K562 (cell line): ENCODE measurements at regions not wholly inside any gene's neighbourhood (a gene's known extent, or its start where the extent isn't known, plus 50 kb on each side); places are given as distances from the start of the nearest gene placed in this dataset.
"Not testable (repeated sequence)": the region's sequence is repeated elsewhere in the genome, so short reads cannot be mapped to it uniquely, and the experiment has no call there.

Experiments used
- CBFB ChIP-seq: sonication (generic); formaldehyde crosslinking; IDR thresholded peaks from 2 replicates; pipeline ENCODE4 v1.4.0; 2020; ENCODE audit warnings: mild to moderate bottlenecking, missing genetic modification reagents
- ZC3H4 ChIP-seq: sonication (generic); formaldehyde crosslinking; IDR thresholded peaks from 2 replicates; pipeline ENCODE4 v1.9.0; 2021; ENCODE audit warnings: missing genetic modification reagents, borderline replicate concordance
- TF ChIP-seq, protein P1 (sequence below): sonication (generic); formaldehyde crosslinking; IDR thresholded peaks from 2 replicates; pipeline ENCODE4 v1.8.1; 2023; ENCODE audit warnings: mild to moderate bottlenecking, missing genetic modification reagents, moderate library complexity
- TF ChIP-seq, protein P2 (sequence below), 3 experiments: IDR thresholded peaks in 2 of 3; conservative IDR thresholded peaks in 1 of 3; 2 replicates each; pipeline ENCODE4 v1.5.1; 2011 to 2012; ENCODE audit warnings: low read length in 3 of 3, mild to moderate bottlenecking in 3 of 3, control low read depth in 2 of 3, improper control_type of control experiment in 1 of 3, inconsistent platforms in 1 of 3, low read depth in 1 of 3, mixed read lengths in 1 of 3, moderate library complexity in 1 of 3; ENCODE audit not compliant: insufficient read depth in 2 of 3
- TF ChIP-seq, protein P3 (sequence below): fragments of 250-450 bp; sonication (Bioruptor Pico); IDR thresholded peaks from 2 replicates; pipeline ENCODE4 v1.4.0; 2020; ENCODE audit warnings: mild to moderate bottlenecking
- TF ChIP-seq, protein P4 (sequence below): fragments of 450-650 bp; IDR thresholded peaks from 2 replicates; pipeline ENCODE4 v1.6.1; 2018; ENCODE audit not compliant: partially characterized antibody

DNA sequence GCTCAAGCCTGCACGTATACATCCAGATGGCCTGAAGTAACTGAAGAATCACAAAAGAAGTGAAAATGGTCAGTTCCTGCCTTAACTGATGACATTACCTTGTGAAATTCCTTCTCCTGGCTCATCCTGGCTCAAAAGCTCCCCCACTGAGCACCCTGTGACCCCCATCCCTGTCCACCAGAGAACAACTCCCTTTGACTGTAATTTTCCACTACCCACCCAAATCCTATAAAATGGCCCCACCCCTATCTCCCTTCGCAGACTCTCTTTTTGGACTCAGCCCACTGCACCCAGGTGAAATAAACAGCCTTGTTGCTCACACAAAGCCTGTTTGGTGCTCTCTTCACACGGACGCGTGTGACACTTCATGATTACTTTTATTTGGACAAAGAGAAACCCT is 641.6 kb downstream of the TMEM182 start:
- TF ChIP-seq, protein P1, sequence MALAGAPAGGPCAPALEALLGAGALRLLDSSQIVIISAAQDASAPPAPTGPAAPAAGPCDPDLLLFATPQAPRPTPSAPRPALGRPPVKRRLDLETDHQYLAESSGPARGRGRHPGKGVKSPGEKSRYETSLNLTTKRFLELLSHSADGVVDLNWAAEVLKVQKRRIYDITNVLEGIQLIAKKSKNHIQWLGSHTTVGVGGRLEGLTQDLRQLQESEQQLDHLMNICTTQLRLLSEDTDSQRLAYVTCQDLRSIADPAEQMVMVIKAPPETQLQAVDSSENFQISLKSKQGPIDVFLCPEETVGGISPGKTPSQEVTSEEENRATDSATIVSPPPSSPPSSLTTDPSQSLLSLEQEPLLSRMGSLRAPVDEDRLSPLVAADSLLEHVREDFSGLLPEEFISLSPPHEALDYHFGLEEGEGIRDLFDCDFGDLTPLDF (CRISPR knock-in tag) = not testable (repeated sequence)
- TF ChIP-seq, protein P2, sequence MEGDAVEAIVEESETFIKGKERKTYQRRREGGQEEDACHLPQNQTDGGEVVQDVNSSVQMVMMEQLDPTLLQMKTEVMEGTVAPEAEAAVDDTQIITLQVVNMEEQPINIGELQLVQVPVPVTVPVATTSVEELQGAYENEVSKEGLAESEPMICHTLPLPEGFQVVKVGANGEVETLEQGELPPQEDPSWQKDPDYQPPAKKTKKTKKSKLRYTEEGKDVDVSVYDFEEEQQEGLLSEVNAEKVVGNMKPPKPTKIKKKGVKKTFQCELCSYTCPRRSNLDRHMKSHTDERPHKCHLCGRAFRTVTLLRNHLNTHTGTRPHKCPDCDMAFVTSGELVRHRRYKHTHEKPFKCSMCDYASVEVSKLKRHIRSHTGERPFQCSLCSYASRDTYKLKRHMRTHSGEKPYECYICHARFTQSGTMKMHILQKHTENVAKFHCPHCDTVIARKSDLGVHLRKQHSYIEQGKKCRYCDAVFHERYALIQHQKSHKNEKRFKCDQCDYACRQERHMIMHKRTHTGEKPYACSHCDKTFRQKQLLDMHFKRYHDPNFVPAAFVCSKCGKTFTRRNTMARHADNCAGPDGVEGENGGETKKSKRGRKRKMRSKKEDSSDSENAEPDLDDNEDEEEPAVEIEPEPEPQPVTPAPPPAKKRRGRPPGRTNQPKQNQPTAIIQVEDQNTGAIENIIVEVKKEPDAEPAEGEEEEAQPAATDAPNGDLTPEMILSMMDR (IDR thresholded peaks at IDR 0.05 in 2 of 3, conservative IDR thresholded peaks at IDR 0.05 in 1 of 3; ENCODE audit: insufficient read depth in 2 of 3, low read depth in 1 of 3, low read length in 3 of 3) = not testable (repeated sequence)
- TF ChIP-seq ZC3H4, CBFB (CRISPR knock-in tag): not testable (repeated sequence)
- TF ChIP-seq, protein P3, sequence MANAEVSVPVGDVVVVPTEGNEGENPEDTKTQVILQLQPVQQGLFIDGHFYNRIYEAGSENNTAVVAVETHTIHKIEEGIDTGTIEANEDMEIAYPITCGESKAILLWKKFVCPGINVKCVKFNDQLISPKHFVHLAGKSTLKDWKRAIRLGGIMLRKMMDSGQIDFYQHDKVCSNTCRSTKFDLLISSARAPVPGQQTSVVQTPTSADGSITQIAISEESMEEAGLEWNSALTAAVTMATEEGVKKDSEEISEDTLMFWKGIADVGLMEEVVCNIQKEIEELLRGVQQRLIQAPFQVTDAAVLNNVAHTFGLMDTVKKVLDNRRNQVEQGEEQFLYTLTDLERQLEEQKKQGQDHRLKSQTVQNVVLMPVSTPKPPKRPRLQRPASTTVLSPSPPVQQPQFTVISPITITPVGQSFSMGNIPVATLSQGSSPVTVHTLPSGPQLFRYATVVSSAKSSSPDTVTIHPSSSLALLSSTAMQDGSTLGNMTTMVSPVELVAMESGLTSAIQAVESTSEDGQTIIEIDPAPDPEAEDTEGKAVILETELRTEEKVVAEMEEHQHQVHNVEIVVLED (CRISPR knock-in tag) = not testable (repeated sequence)
- TF ChIP-seq, protein P4, sequence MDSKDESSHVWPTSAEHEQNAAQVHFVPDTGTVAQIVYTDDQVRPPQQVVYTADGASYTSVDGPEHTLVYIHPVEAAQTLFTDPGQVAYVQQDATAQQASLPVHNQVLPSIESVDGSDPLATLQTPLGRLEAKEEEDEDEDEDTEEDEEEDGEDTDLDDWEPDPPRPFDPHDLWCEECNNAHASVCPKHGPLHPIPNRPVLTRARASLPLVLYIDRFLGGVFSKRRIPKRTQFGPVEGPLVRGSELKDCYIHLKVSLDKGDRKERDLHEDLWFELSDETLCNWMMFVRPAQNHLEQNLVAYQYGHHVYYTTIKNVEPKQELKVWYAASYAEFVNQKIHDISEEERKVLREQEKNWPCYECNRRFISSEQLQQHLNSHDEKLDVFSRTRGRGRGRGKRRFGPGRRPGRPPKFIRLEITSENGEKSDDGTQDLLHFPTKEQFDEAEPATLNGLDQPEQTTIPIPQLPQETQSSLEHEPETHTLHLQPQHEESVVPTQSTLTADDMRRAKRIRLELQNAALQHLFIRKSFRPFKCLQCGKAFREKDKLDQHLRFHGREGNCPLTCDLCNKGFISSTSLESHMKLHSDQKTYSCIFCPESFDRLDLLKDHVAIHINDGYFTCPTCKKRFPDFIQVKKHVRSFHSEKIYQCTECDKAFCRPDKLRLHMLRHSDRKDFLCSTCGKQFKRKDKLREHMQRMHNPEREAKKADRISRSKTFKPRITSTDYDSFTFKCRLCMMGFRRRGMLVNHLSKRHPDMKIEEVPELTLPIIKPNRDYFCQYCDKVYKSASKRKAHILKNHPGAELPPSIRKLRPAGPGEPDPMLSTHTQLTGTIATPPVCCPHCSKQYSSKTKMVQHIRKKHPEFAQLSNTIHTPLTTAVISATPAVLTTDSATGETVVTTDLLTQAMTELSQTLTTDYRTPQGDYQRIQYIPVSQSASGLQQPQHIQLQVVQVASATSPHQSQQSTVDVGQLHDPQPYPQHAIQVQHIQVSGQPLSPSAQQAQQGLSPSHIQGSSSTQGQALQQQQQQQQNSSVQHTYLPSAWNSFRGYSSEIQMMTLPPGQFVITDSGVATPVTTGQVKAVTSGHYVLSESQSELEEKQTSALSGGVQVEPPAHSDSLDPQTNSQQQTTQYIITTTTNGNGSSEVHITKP = not testable (repeated sequence)
